ENCODE measurements at regions not wholly inside any gene's neighbourhood (a gene's known extent, or its start where the extent isn't known, plus 50 kb on each side); places are given as distances from the start of the nearest gene placed in this dataset.

DNA sequence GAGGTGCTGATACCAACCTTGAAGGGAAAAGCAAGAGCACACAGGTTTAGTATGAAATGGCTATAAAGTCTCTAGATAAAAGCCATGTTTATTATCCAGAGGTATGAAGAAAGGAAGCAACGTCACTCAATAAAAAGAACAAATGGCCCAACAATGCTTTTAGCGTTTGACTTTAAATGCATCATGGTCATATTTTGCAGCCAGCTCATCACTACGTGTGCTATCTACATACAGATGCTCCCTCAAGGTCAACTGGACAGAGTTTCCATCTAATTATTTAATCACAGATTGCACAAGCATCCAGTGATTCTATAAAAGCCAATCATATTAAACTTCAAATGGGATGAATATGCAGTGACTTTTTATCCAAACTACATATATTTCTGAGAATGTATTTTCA, 127.6 kb upstream of the SYNDIG1 start:
- TF ChIP-seq POLR2AphosphoS5 (IDR thresholded peaks at IDR 0.05) (no peak), POLR2A (IDR thresholded peaks at IDR 0.05) (no peak)
- TF ChIP-seq, protein P1, sequence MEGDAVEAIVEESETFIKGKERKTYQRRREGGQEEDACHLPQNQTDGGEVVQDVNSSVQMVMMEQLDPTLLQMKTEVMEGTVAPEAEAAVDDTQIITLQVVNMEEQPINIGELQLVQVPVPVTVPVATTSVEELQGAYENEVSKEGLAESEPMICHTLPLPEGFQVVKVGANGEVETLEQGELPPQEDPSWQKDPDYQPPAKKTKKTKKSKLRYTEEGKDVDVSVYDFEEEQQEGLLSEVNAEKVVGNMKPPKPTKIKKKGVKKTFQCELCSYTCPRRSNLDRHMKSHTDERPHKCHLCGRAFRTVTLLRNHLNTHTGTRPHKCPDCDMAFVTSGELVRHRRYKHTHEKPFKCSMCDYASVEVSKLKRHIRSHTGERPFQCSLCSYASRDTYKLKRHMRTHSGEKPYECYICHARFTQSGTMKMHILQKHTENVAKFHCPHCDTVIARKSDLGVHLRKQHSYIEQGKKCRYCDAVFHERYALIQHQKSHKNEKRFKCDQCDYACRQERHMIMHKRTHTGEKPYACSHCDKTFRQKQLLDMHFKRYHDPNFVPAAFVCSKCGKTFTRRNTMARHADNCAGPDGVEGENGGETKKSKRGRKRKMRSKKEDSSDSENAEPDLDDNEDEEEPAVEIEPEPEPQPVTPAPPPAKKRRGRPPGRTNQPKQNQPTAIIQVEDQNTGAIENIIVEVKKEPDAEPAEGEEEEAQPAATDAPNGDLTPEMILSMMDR (IDR thresholded peaks at IDR 0.05): no peak

Data from prostate gland (tissue), 2 donors.